PC-9 (cell line): ENCODE measurements at regions not wholly inside any gene's neighbourhood (a gene's known extent, or its start where the extent isn't known, plus 50 kb on each side); places are given as distances from the start of the nearest gene placed in this dataset.

Experiments used
- BruUV-seq: library from RNA; stranded (reverse); fragments of 400-500 nt; replicated peaks from 2 replicates; lab custom pipeline; 2021; lab: Mats Ljungman, UMichigan
- CTCF ChIA-PET: fragments of 300-600 bp; sonication (Branson Sonifier 250); formaldehyde crosslinking; loops from one replicate; lab custom pipeline; 2022; ENCODE audit warnings: antibody characterized with exemption; lab: Charles Lee
- POLR2A ChIA-PET: fragments of 300-600 bp; sonication (Branson Sonifier 250); formaldehyde crosslinking; loops from one replicate; lab custom pipeline; 2022; ENCODE audit warnings: antibody characterized with exemption; ENCODE audit not compliant: unreplicated experiment; lab: Charles Lee
- DNase-seq, 2 experiments: peaks; one replicate each; pipeline versions ENCODE4 v3.0.0 to v3.0.0-alpha.2; 2015 to 2022; ENCODE audit warnings: mixed read lengths in 1 of 2
- H2AFZ ChIP-seq: fragments of 200-600 bp; sonication (generic); 2 replicates; pipeline ENCODE4 v1.8.1; 2017; ENCODE audit warnings: antibody characterized with exemption
- H3F3A ChIP-seq: fragments of 200-600 bp; sonication (generic); 2 replicates; pipeline ENCODE4 v1.8.1; 2017; ENCODE audit warnings: antibody characterized with exemption, mild to moderate bottlenecking, low read depth; ENCODE audit not compliant: insufficient read depth
- H3K27ac ChIP-seq: fragments of 200-600 bp; sonication (generic); 2 replicates; pipeline ENCODE4 v1.6.1; 2016; ENCODE audit warnings: mixed run types
- H3K27me3 ChIP-seq: fragments of 200-600 bp; sonication (generic); 2 replicates; pipeline ENCODE4 v1.6.1; 2016; ENCODE audit warnings: low read depth, mixed run types; ENCODE audit not compliant: insufficient read depth
- H3K36me3 ChIP-seq: fragments of 200-600 bp; sonication (generic); 2 replicates; pipeline ENCODE4 v1.6.1; 2016; ENCODE audit warnings: low read depth, mixed run types
- H3K4me1 ChIP-seq: fragments of 200-600 bp; sonication (generic); replicated peaks from 2 replicates; pipeline ENCODE4 v1.6.1; 2016; ENCODE audit warnings: mixed run types; ENCODE audit not compliant: insufficient read depth
- H3K4me2 ChIP-seq: fragments of 200-600 bp; sonication (generic); 2 replicates; pipeline ENCODE4 v1.6.1; 2017; ENCODE audit warnings: mixed run types
- H3K4me3 ChIP-seq: fragments of 200-600 bp; sonication (generic); 2 replicates; pipeline ENCODE4 v1.6.1; 2016; ENCODE audit warnings: mixed run types
- H3K79me2 ChIP-seq: fragments of 200-600 bp; sonication (generic); 2 replicates; pipeline ENCODE4 v1.6.1; 2017; ENCODE audit warnings: low read depth, mixed run types
- H3K9me2 ChIP-seq: fragments of 200-600 bp; sonication (generic); 2 replicates; pipeline ENCODE4 v1.8.1; 2017; ENCODE audit warnings: mild to moderate bottlenecking; ENCODE audit not compliant: insufficient read depth
- H3K9me3 ChIP-seq: fragments of 200-600 bp; sonication (generic); 2 replicates; pipeline ENCODE4 v1.8.1; 2016; ENCODE audit warnings: low read depth; ENCODE audit not compliant: insufficient read depth
- H4K20me1 ChIP-seq: fragments of 200-600 bp; sonication (generic); 2 replicates; pipeline ENCODE4 v1.8.1; 2017; ENCODE audit not compliant: insufficient read depth
- CTCF ChIP-seq: fragments of 200-600 bp; sonication (generic); conservative IDR thresholded peaks from 2 replicates; pipeline ENCODE4 v1.6.1; 2017; ENCODE audit warnings: mixed run types, antibody characterized with exemption, mild to moderate bottlenecking, moderate library complexity
- EZH2 ChIP-seq: fragments of 200-600 bp; sonication (generic); IDR thresholded peaks from 2 replicates; pipeline ENCODE4 v1.8.0; 2017; ENCODE audit warnings: antibody characterized with exemption, low read depth
- intact Hi-C: fragments of 100-400 bp; cut with micrococcal nuclease; formaldehyde crosslinking; loops from one replicate; pipeline ENCODE4 v1.10.0; 2022; ENCODE audit not compliant: unreplicated experiment

- no peaks in the 10 kb centered on the region for H3K4me1 ChIP-seq
- H4K20me1 ChIP-seq = no peaks in the 10 kb centered on the region
- H3K36me3 ChIP-seq = no peaks in the 10 kb centered on the region
- intact Hi-C loops = loop anchor here (2.0 to 5.0 kb wide), 2 partner anchors 104 to 737 kb away; no protein-coding TSS in a partner anchor
- no peaks in the 10 kb centered on the region for H3K9me3 ChIP-seq
- ChIA-PET POLR2A (no interaction called here), CTCF (interaction anchor here (0.6 to 0.7 kb wide), 4 partner anchors 298 to 1300 kb away, joined by 3 to 8 read pairs (median 3); no protein-coding TSS in a partner anchor)
- H3K4me2 ChIP-seq = no peak overlapping the region
- H3K27me3 ChIP-seq = no peaks in the 10 kb centered on the region
- no TSS peak for BruUV-seq
- no peak overlapping the region for H3K27ac ChIP-seq
- DNase-seq = peak in 1 of 2 experiments; percentile 13
- H3K4me3 ChIP-seq = no peak overlapping the region
- no peak overlapping the region for H2AFZ ChIP-seq
- H3F3A ChIP-seq = no peaks in the 10 kb centered on the region
- TF ChIP-seq CTCF (peak; percentile 69), EZH2 (no peak)
- no peaks in the 10 kb centered on the region for H3K79me2 ChIP-seq
- H3K9me2 ChIP-seq = no peaks in the 10 kb centered on the region; the same call in 1 of the 2 replicates
These were observed 322.8 kb upstream of the EDNRB start for GRCh38 chr13:78241278-78241919.

- ChIA-PET CTCF (no interaction called here), POLR2A (no interaction called here)
- H3K79me2 ChIP-seq = no peaks in the 10 kb centered on the region
- no TSS peak for BruUV-seq
- H3K27me3 ChIP-seq = no peaks in the 10 kb centered on the region
- no peak for DNase-seq
- H3K9me3 ChIP-seq = no peaks in the 10 kb centered on the region
- H3F3A ChIP-seq = no peaks in the 10 kb centered on the region
- H3K36me3 ChIP-seq = no peaks in the 10 kb centered on the region
- no peak overlapping the region for H3K4me2 ChIP-seq
- H3K4me1 ChIP-seq = no peaks in the 10 kb centered on the region
- H4K20me1 ChIP-seq = no peaks in the 10 kb centered on the region
- TF ChIP-seq EZH2 (no peak), CTCF (no peak)
- no peak overlapping the region for H2AFZ ChIP-seq
- H3K4me3 ChIP-seq = no peak overlapping the region
- no peaks in the 10 kb centered on the region; the same call in 1 of the 2 replicates for H3K9me2 ChIP-seq
- intact Hi-C loops = loop anchor here (2.0 to 5.0 kb wide), 2 partner anchors 102 to 739 kb away; no protein-coding TSS in a partner anchor
- H3K27ac ChIP-seq = no peak overlapping the region
These were observed 321.1 kb upstream of the EDNRB start for GRCh38 chr13:78239714-78240113.

GRCh38 chr13:78238911-78239310 lies 320.3 kb upstream of the EDNRB start:
- Histone ChIP-seq H3K4me3 (no peak overlapping the region), H4K20me1 (no peaks in the 10 kb centered on the region), H3K27ac (no peak overlapping the region), H3F3A (no peaks in the 10 kb centered on the region), H3K27me3 (no peaks in the 10 kb centered on the region), H3K9me3 (no peaks in the 10 kb centered on the region), H3K79me2 (no peaks in the 10 kb centered on the region), H3K9me2 (no peaks in the 10 kb centered on the region), H3K36me3 (no peaks in the 10 kb centered on the region), H2AFZ (no peak overlapping the region), H3K4me2 (no peak overlapping the region), H3K4me1 (no peaks in the 10 kb centered on the region)
- DNase-seq = no peak
- ChIA-PET CTCF (no interaction called here), POLR2A (no interaction called here)
- TF ChIP-seq CTCF = no peak
- TF ChIP-seq EZH2 = no peak
- BruUV-seq = no TSS peak
- intact Hi-C loops = no loop called here
